Keratinocyte (primary cell): ENCODE measurements at regions not wholly inside any gene's neighbourhood (a gene's known extent, or its start where the extent isn't known, plus 50 kb on each side); places are given as distances from the start of the nearest gene placed in this dataset.

Experiments
- DNase-seq: peaks from one replicate; pipeline ENCODE4 v3.0.0-alpha.2; 2011; ENCODE audit warnings: low read depth, missing footprints, low spot score
- FAIRE-seq: peaks from 2 replicates; lab custom pipeline; 2011; peaks lifted over from hg19 to GRCh38; lab: Jason Lieb, UNC
- H2AFZ ChIP-seq: 2 replicates; pipeline ENCODE4 v1.6.0; 2012; ENCODE audit warnings: low read length, control low read depth, inconsistent platforms; ENCODE audit not compliant: control insufficient read depth
- H3K27ac ChIP-seq: 2 replicates; pipeline ENCODE4 v1.5.1; 2011; ENCODE audit warnings: low read length; ENCODE audit not compliant: control insufficient read depth, insufficient read depth
- H3K27me3 ChIP-seq: 3 replicates; pipeline ENCODE4 v1.6.0; 2011; ENCODE audit warnings: low read length; ENCODE audit not compliant: control insufficient read depth, insufficient read depth; ENCODE audit errors: extremely low read depth
- H3K36me3 ChIP-seq, 2 experiments: 2 replicates in 1 of 2; 3 replicates in 1 of 2; pipeline ENCODE4 v1.5.1; 2011; ENCODE audit warnings: low read length in 2 of 2, mild to moderate bottlenecking in 1 of 2; ENCODE audit not compliant: control insufficient read depth in 2 of 2, insufficient read depth in 2 of 2; ENCODE audit errors: extremely low read depth in 1 of 2
- H3K4me1 ChIP-seq: 3 replicates; pipeline ENCODE4 v1.5.1; 2011; ENCODE audit warnings: low read length; ENCODE audit not compliant: control insufficient read depth, insufficient read depth; ENCODE audit errors: extremely low read depth
- H3K4me2 ChIP-seq: 3 replicates; pipeline ENCODE4 v1.6.0; 2011; ENCODE audit warnings: low read depth, low read length; ENCODE audit not compliant: control insufficient read depth, insufficient read depth; ENCODE audit errors: extremely low read depth
- H3K4me3 ChIP-seq, 3 experiments: fragments of 200-600 bp in 1 of 3; sonication (generic) in 1 of 3; 2 replicates in 2 of 3; 3 replicates in 1 of 3; pipeline ENCODE4 v1.5.1; 2011 to 2016; ENCODE audit warnings: low read length in 3 of 3, mild to moderate bottlenecking in 3 of 3, control low read depth in 2 of 3, inconsistent platforms in 1 of 3, low read depth in 1 of 3, mixed read lengths in 1 of 3, mixed run types in 1 of 3, moderate library complexity in 1 of 3; ENCODE audit not compliant: control insufficient read depth in 2 of 3, insufficient read depth in 2 of 3; ENCODE audit errors: extremely low read depth in 1 of 3
- H3K79me2 ChIP-seq: 2 replicates; pipeline ENCODE4 v1.6.0; 2012; ENCODE audit warnings: low read length; ENCODE audit not compliant: control insufficient read depth, insufficient read depth
- H3K9ac ChIP-seq: 3 replicates; pipeline ENCODE4 v1.6.0; 2011; ENCODE audit warnings: low read length; ENCODE audit not compliant: control insufficient read depth, insufficient read depth; ENCODE audit errors: extremely low read depth
- H3K9me1 ChIP-seq: 3 replicates; pipeline ENCODE4 v1.6.0; 2011; ENCODE audit warnings: low read length; ENCODE audit not compliant: control insufficient read depth, insufficient read depth; ENCODE audit errors: extremely low read depth
- H3K9me3 ChIP-seq: 2 replicates; pipeline ENCODE4 v1.5.1; 2012; ENCODE audit warnings: low read depth, low read length; ENCODE audit not compliant: control insufficient read depth
- H4K20me1 ChIP-seq: 3 replicates; pipeline ENCODE4 v1.6.0; 2011; ENCODE audit warnings: low read length; ENCODE audit not compliant: control insufficient read depth, insufficient read depth; ENCODE audit errors: extremely low read depth
- CTCF ChIP-seq, 3 experiments: IDR thresholded peaks in 1 of 3; conservative IDR thresholded peaks in 1 of 3; optimal IDR thresholded peaks in 1 of 3; 2 replicates in 2 of 3; 3 replicates in 1 of 3; pipeline versions ENCODE3 to v1.5.1; 2011; ENCODE audit warnings: low read length in 3 of 3, mild to moderate bottlenecking in 3 of 3, moderate library complexity in 2 of 3, control low read depth in 1 of 3, inconsistent platforms in 1 of 3; ENCODE audit not compliant: insufficient read depth in 2 of 3; ENCODE audit errors: extremely low read depth in 1 of 3
- EZH2 ChIP-seq: IDR thresholded peaks from one replicate; pipeline ENCODE4 v1.6.1; 2012; ENCODE audit warnings: inconsistent platforms, mild to moderate bottlenecking, low read length, moderate library complexity
- dilution Hi-C: fragments of 300-500 bp; cut with MboI; formaldehyde crosslinking; loops from one replicate; pipeline ENCODE4 v1.7.0; 2020; ENCODE audit warnings: low sequenced_read_pairs; ENCODE audit not compliant: extremely low pct_ligation_motif_present

DNA sequence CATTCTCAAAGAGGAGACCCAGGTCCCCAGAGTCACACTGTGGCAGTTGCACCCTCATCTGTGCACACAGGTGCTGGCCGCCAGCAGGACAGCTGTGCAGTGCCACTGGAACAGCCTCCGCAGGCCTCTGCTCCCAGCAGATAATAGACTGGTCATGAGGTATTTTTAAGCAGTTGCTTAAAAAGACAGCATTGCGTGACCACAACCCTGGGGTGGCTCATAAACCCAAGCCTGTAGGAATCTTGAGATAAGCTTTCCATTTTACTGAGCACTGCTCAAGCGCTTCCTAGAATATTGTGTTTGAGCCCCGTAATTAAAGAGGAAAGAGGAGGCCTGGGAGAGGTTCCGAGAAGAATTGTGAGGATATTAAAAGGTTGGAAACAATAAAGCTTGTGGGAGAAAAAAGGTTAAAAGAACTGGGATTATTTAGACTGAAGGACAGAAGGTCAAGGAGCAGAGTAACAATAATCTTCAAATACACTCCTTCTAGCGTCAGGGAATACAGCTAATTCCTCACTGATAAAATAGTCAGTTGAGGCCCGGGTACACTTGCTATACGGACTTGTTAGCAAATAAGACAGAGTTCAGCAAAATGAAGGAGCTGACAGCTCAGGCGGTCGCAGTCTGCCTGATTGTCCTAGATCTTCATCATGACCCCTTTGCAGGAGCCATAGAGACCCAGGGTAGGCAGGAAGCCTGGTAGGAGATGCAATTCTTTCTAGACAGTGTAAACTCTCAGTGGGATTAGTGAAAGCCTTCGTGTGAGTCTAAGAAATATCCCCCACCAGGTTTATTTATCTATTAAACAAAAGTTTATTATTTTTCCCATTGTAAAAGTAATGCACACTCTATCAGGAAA lies 86.2 kb upstream of the KIT start:
- no peak overlapping the region for H3K9ac ChIP-seq
- H3K9me1 ChIP-seq: no peaks in the 10 kb centered on the region
- H3K27me3 ChIP-seq: no peaks in the 10 kb centered on the region
- H2AFZ ChIP-seq: no peak overlapping the region
- no peak for DNase-seq
- H3K4me3 ChIP-seq: no peak overlapping the region
- dilution Hi-C loops: no loop called here
- no peak overlapping the region for H3K4me2 ChIP-seq
- no peaks in the 10 kb centered on the region for H3K9me3 ChIP-seq
- H4K20me1 ChIP-seq: no peaks in the 10 kb centered on the region
- no peaks in the 10 kb centered on the region for H3K36me3 ChIP-seq
- TF ChIP-seq CTCF (optimal IDR thresholded peaks at IDR 0.05 in 1 of 3, IDR thresholded peaks at IDR 0.05 in 1 of 3, conservative IDR thresholded peaks at IDR 0.05 in 1 of 3; ENCODE audit: extremely low read depth in 1 of 3, insufficient read depth in 2 of 3, low read length in 3 of 3): no peak
- no peak for TF ChIP-seq EZH2
- H3K4me1 ChIP-seq: peaks cover 7% of the 10 kb centered on the region
- no peak for FAIRE-seq
- H3K79me2 ChIP-seq: no peaks in the 10 kb centered on the region
- no peak overlapping the region for H3K27ac ChIP-seq

- Histone ChIP-seq H3K9ac (no peak overlapping the region), H3K9me3 (no peaks in the 10 kb centered on the region), H3K79me2 (no peaks in the 10 kb centered on the region), H3K4me1 (peaks cover 7% of the 10 kb centered on the region), H3K4me2 (no peak overlapping the region), H3K27me3 (no peaks in the 10 kb centered on the region), H4K20me1 (no peaks in the 10 kb centered on the region), H3K9me1 (no peaks in the 10 kb centered on the region), H2AFZ (no peak overlapping the region), H3K36me3 (no peaks in the 10 kb centered on the region), H3K27ac (no peak overlapping the region), H3K4me3 (no peak overlapping the region)
- DNase-seq (no peak), FAIRE-seq (no peak)
- dilution Hi-C loops: no loop called here
- TF ChIP-seq CTCF (optimal IDR thresholded peaks at IDR 0.05 in 1 of 3, IDR thresholded peaks at IDR 0.05 in 1 of 3, conservative IDR thresholded peaks at IDR 0.05 in 1 of 3; ENCODE audit: extremely low read depth in 1 of 3, insufficient read depth in 2 of 3, low read length in 3 of 3) (no peak), EZH2 (no peak)
Observed at GRCh38 chr4:54572152-54572542, 85.6 kb upstream of the KIT start.
